NCI-H226 (cell line): ENCODE measurements at regions not wholly inside any gene's neighbourhood (a gene's known extent, or its start where the extent isn't known, plus 50 kb on each side); places are given as distances from the start of the nearest gene placed in this dataset.
"Not testable (repeated sequence)": the region's sequence is repeated elsewhere in the genome, so short reads cannot be mapped to it uniquely, and the experiment has no call there.

ENCODE experiments used
- DNase-seq: peaks from one replicate; pipeline ENCODE4 v3.0.0-alpha.2; 2015

DNA sequence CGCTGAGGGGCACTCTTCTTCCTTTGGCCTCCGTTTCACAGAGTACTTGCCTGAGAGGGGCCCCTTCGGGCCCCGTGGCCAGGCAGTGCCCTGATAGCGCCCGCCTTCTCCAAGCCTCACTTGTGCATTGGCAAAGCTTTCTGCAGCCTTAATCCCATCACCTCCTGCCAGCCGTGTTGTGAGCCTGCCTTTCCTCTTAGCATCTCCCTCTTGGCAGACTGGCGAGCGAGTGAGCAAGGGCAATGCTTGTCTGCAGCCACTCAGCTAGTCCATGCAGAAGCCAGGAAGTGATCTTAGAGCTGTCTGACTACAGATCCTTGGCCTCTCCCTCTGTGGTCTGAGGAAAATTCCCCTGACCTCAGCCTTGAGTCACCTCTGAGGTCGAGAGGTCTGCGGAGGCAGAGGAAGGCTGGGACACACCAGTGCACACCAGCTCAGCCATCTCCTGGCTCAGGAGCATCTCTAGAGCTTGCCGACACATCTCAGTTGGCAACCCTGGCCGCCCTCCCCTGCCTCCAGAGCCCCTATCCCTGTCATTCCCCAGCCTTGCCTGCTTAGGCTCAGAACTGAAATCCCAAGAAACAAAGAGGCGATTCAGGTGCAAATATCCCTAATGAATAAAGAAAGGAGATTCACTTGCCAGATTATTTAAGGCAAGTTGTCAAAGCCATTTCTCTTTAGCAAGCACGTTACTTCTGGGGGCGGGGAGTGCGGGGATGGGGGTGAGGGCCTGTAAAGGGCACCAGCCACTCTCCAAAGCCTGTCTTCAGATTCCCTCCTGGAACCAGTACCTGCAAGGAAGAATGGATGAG lies 143.5 kb upstream of the MAMLD1 start:
- DNase-seq = peak; percentile 13

DNA sequence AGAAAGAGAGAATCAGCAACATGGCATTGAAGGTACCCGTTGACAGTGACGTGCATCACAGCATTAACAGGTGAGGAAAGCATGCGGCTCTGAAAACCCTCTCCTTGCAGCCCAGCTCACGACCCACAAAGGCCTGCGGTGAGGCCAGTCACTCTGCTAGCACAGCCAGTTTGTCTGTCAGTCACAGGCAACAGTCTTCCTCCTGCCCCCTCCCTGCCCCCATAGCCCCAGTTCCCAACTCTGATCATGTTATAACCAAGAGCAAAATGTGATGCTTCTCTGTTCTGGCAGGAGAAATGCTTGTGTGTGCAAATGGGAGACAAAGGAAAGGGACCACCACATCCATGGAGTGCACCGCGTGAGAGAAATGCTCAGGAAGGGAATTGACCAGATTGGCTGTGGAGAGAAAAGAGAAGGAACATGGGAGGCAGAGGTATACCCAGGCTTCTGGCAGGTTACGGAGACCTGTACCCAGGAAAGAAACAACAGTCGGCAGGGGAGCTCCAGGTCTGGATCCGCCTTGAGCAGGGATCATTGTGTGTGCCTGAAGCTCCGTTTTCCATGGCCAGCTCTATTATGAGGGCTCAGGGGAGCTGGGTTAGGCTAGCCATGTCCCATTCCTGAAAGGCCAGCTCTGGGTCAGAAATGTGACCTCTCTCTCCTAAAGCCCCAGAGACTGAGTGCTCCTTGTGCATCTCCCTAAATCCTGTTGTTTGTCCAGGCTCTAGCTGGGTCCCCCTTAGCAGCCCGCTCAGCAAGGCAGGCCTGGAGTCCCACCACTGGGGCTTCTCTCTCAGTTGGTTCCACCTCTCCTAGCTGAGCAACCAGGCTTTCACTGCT lies 139.7 kb upstream of the MAMLD1 start:
- no peak for DNase-seq

DNA sequence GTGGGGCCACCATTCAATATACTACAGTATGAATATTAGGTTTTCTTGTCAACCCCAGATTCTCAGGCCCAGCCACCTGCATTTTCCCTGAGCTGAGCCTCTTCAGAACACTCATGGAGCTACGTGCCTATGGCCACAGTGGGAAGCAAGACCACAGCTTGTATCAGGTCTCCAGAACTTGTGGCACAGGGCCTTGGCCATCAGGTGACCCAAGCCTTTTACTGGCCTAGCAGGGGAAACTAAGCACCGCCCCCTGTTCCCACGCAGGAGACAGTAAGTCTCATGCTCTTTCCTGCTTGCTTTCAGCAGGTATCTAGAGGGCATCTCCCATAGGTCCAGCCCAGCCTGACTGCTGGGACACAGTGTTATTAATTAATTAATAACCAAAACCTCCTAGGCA lies 138.4 kb upstream of the MAMLD1 start:
- no peak for DNase-seq

DNA sequence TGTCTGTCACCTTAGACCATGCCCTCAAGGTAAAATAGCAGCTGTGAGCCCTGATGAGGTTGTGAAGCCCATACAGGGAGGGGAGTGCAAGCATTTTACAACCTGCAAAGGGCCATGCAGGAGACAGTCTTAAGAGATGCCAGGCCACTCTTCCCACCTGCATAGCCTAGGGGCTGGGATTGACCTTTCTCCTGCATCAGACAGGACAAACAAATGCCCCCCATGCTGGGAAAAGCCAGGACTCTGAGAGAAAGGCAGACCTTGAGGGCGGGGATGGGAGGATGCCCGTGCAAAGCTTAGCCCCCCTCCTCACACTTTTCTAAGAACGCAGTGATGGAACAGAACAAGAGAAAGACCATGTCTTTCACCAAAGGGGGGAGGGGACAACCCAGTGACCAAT lies 137.9 kb upstream of the MAMLD1 start:
- DNase-seq = no peak

DNA sequence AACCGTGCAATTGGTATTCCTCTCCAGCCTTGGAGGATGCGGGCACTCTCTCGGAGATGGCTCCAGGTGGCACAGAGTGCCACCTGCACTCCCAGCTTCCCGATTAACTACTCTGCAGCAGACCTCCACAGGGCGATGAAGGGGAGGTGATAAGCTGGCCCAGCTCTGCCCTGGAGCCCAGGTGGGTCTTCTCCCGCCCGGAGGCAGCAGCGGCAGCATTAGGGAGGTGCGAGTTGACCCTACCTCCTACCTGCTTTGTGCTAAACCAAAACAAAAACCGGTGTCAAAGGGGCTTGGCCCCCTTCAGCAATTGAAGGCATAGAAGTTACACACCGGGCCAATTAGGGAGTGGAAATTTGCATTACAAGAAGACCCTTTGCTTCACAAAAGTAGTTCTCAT lies 137.4 kb upstream of the MAMLD1 start:
- DNase-seq = no peak

DNA sequence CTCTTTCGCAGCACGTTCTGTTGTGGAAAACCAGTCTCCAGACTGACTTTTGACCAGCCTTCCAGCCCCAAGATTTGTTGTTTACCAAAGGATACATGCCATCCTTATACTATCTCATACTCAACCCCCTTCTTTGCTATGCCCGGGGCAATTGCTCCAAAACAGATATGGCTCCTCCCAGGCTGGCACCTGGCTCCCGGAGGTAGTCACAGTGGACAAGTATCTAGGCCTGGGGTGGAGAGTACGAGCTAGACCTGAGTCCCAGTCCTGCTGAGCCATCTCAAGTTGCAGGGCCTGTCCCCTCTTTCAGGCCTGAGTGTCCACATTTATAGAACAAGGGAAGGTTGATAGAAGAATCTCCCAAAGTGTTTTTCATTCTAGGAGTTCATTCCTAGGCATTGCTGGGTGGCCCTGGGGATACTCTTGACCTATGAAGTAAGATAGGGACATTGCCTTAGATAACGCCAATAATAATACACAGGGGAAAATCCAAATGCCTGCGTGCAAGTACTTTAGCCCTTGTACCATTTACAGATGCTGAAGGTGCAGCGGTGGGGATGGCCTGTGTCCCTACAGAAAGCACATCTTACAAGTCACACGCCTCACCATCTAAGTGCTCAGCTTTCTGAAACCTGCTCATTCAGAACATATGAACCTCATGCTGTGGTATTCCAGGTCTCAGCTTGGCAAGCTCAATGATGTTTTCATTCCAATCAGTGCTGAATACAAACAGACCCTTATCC lies 136.7 kb upstream of the MAMLD1 start:
- no peak for DNase-seq

DNA sequence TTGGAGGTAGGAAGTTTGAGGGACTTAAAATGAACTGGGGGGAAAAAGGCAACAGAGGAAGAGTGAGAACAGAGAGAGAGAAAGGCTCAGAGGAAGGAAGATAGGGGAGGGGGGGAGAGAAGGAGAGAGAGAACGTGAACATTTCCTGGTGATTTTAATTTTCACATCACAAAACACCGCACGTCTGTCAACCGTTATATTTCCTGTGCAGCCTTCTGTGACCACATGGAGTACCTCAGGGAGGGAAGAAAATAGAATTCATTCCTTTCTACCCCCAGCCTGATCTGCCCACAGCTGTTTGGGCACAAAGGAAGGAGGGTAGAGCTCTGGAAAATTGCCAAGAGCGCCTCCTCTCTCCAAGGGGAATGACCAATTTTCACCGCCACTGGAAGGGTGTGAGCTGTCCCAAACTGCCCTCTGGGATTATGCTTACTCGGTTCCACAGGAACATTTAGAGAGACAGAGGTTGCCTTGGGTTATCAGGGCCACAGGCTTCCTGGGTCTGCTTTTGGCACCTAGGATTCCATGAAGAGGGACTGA lies 135.7 kb upstream of the MAMLD1 start:
- no peak for DNase-seq

DNA sequence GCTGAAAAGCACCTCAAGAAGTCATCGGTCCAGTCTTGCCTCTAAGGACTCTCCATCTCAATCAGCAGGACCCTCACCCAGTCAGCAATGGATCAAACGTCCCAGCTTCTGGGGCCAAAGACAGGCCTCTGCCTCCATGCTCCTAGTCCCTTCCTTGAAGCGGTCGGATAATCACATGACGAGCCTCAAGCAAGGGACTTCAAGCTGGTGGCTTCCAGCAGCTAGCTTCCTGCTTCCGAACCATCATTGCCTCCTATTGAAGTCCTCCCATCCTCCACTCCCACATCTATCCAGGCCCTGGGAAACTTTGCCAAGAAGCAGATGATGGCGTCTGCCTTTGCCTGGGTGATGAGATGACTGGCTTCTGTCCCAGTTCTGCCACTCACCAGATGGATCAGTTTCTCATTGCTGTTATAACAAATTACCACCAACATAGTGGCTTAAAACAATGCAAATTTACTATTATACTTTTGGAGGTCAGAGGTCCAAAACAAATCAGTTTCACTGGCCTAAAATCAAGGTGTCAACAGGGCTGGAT lies 135.2 kb upstream of the MAMLD1 start:
- DNase-seq = no peak

DNA sequence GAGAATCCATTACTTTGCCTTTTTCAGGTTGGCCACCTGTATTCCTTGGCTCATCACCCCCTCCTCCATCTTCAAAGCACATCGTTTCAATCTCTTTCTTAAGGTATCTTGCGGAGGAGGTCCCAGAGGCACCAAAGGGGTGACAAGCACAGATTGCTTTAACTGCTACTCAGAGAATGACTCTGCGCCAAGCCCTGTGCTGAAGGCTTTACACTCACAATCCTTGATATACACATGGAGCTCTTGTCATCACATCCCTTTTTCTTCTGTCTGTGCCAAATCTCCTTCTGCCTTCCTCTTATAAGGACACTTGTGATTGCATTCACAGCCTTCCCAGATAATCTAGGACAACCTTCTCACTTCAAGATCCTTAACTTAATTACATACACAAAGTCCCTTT lies 134.7 kb upstream of the MAMLD1 start:
- DNase-seq = no peak

DNA sequence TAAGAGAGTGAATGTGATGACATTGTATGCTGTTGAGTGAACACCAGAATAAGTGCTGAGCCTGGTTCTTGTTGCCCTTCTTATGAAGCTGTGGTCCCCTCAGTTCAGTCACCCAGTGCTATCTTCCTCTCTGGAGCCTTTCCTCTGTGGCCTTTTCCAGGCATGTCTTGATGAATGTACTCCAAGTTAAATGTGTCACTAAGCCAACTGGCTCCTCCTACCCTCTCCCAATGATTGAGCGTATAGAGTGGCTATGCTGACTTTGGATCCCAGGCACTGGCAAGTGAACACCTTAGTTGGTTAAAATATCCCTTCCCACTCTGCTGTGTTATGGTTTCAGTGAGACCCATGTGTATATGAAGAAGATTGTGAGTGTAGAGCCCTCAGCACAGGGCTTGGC lies 134.1 kb upstream of the MAMLD1 start:
- DNase-seq = no peak

DNA sequence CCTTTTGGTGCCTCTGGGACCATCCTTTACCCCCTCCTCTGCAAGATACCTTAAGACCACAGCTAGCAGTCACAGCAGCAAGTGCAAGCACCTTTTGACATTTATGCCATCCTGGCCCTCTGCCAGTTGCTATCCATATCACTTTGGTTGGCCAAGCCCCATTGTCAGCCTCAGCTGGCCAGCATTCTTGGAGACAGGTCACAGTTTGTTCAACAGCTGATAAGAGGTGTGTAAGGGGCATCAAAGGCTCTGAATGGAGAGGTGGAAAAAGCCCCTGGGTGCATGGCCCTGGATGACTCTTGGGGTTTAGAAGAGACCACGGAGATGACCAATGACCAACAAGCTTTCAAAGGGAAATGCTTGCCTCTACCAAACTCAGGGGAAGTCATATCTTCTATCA lies 133.6 kb upstream of the MAMLD1 start:
- DNase-seq = no peak

DNA sequence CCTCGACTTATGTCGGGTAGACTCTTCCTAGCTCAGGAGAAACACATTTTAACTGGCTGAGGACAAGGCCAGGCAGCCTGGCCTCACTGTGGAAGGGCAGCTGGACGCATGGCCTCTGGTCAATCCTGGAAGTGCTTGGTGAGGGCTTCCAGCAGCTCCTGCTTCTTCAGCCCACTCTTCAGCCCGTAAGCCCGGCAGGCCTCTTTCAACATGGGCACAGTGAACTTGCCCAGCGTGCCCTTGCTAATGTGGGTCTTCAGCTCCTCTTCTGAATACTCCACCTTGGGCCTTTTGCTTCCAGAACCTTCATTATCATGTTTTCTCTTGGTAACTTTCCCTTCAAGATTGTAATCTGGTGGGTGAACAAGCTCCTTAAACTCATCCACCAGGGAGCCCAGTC lies 132.2 kb upstream of the MAMLD1 start:
- not testable (repeated sequence) for DNase-seq

DNA sequence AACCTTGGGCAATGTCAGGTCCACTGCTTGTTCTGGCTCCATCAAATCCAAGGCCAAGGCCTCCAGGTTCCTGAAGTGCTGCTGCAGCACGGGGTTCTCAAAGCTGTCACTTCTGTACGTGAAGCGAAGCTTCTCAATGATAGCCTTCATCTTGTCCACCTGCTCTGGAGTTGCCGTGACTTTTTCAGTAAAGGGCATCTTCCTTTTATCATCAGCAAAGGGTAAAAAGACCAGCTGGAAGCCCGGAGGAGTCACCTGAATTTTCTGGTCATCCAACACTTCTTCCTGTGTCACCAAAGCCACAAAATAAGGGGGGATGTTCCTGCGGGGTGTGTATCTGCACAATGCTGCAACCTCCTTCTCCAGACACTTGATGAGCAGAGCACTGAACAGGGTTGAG lies 131.7 kb upstream of the MAMLD1 start:
- DNase-seq = not testable (repeated sequence)

DNA sequence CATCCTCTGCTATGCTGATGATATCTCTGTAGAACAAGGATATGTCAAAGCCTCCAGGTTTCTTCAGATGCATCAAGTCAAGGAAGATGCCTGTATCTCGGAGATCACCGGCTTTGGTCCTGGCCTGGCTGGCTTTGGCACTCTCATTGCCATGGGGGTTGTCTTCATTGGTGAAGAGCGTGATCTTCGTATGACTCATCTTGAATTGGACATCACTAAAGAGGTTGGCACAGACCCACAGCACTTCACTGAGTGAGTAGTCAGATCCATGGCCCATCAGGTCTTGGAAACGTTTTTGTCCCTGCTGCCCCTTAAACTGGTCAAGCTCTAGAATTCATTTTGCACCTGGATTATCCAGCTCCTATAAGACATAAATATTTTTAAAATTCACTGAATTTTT lies 130.9 kb upstream of the MAMLD1 start:
- DNase-seq = not testable (repeated sequence)

DNA sequence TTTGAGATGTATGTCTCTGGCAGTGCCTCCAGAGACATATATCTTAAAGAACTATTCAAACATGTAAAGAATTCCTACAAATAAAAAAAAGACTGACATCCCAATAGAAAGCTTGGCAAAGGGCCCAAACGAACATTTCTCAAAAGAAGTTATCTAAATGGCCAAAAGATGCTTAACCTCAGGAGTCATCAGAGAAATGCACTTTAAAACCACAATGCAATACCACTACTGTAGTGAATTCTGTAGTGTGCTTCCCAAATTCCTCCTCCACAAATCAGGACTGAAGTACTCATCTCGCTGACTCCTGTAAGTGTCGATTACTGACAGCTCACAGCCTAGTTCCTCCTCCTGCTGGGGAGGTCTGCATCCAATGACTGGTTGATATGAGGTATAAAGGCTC lies 129.0 kb upstream of the MAMLD1 start:
- peak; percentile 69 for DNase-seq

DNA sequence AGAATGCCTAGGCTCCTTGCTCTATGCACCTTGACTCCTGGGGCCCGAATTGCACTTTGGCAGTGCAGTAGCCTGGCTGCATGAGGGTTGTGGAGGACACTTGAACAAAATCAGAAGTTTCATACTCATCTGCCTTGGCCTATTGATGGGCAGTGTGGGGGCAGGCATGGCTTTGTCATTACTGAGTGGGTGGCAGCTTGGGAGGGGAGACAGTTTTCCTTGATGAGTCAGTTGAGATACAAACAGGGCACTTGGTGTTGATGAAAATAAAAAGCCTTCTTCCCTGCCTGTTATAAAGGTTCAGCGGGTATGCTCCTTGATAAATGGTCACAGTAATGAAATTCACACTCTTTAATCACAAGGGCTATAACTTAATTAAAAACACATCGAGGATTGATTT lies 126.8 kb upstream of the MAMLD1 start:
- no peak for DNase-seq

DNA sequence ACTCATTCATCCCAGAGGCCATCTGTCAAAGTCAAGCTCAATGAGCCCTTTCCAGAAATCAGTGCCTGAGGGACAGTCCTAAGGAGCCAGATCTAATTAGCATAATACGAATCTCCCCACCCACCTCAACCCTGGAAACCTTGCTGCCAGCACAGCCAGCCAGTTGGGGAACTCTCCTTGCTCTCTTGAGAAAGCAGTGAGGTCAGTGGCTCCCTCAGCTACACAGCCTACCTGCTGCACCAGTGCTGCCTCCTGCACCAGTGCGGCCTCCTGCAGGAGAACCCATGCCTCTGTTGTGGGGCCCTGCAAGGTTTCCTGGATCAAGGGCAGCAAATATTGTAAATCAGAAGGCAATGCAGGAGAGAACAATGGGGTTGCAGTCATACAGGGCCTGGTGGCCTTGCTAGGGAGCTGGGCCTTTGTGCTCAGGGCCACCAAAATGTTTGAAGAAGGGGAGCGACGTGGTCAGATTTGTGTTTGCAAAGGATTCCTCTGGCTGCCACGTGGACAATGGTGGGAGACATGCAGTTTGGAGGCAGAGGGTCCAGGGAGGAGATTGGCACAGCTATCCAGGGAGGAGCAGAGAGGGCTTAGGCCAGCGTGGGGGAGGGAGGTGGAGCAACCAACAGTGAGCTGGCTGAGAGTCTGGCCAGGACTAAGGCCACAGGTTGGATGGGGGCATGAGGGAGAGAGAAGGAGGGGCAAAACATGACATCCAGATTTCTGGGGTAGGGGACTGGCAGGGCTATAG lies 124.3 kb upstream of the MAMLD1 start:
- no peak for DNase-seq

DNA sequence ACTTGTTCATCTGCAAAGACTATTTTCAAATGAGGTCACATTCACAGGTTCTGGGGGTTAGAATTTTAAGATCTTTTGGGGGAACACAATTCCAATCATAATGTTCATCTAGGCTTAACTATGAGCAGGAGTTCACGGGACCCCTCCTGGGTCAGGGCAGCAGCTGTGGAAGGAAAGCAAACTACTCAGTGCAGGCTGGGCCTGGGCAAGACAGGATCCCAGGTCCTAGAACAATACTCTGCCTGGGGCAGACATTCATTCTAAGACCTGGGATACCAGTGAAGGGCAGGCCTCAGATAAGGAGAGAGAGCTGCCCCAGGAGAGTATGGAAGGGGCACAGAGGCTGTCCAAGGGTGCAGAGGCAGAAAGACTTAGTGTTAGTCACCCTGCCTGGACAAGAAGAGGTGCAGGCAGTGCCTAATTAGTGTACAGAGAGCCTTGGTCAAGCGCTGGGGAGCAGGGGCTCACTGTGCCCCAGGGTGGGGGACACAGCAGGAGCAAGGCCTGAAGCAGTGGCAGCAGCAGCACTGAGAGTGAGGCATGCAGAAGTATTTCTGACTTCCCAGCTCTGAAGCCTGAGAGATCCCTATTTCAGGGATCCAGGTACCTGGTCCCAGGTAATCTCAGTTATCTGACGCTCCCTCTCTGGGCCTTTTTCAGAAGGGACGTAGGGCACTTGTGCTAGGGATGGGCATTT lies 123.0 kb upstream of the MAMLD1 start:
- no peak for DNase-seq

DNA sequence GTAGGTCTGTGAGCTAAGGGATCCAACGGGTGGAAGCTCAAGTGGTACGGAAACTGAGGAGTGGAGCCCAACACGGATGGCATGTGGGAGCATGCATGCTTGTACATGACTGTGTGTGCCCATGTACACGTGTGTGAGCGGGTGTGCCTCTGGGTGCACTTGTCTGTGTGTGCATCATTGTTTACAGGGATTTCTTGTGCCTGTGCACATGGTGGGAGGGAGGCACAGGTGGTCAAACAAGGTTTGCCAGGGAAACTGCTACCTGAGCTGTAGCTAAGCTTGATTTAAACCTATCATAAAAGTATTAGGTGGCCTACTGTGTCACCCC lies 122.5 kb upstream of the MAMLD1 start:
- DNase-seq = no peak

DNA sequence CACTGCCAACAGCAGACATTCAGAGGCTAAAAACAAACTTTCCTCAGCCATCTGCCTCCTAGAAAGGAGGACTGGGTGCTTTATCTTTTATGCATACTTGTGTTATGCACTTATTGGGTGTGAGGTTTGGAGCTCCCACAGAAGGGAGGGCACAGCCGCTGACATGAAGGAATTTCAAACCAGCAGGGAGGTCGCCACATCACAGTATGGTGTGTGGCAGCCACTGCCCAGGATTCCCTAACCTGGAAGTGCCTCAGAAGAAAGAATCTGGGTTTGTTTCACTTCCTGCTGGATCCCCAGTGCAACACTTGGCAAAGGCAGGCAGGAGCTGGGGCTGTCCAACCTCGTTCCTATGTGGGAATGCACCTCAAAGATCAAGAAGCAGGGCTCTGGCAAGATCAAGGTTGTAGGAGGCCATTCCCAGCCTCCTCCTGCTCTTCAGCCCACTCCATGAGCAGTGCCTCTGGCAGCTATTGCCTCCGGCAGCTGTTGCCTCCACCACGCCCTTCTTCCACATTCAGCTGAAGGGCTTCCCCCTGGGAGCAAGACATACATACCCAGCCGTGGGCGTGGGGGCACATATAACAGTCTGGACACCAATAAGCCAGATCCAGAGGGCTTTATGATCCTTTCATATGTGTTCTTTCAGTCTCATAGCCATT lies 109.0 kb upstream of the MAMLD1 start:
- DNase-seq = peak; percentile 14

DNA sequence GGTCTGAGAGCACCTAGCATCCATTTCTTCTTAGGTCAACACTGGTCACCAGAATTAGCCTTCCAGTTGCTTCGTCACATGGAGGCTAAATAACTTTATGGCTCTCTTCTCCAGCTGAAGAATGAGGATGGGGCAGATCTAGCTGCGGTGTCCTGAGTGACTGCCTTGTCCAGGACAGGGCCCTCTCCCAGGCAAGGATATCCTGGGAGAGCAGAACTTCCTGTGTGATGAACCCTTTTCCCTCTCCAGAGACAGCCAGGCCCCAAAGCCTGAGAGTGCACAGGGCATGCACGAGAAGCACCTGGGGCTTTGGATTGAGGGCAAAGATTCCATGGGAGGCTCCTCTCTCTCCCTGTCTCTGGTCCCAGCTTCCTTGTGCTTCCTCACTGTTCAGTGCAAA lies 108.2 kb upstream of the MAMLD1 start:
- no peak for DNase-seq
